Activated CD8-positive, alpha-beta memory T cell treated with anti-CD3 and anti-CD28 coated beads, Interleukin-2, amount 50 U/mL, for 24 hours (primary cell): ENCODE measurements at regions not wholly inside any gene's neighbourhood (a gene's known extent, or its start where the extent isn't known, plus 50 kb on each side); places are given as distances from the start of the nearest gene placed in this dataset.

ENCODE experiments used
- DNase-seq: peaks from one replicate; pipeline ENCODE4 v3.0.0-alpha.2; 2020; ENCODE audit errors: extremely low read depth

DNA sequence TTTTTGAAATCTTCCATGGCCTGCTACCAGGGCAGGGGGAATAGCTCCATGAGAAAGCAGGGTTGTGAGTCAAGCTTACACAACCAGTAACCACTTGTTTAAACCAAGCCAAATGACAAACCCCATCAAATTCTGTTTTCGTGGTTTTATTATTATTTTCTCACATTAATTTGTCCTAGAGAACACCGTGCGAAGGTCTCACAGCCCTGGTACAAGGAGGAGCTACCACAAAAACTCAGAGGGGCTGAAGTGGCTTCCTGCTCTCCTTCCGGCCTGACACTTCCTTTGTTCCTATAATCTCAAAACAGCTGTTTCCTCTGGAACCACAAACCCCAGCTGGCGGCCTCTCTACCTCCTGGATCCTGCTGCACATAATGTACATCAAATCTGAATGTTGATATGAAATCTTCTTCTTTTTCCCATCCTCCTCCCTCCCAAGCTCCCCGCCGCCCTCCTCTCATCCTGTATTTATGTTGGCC lies 375.9 kb downstream of the MCTP2 start:
- DNase-seq, result no peak

DNA sequence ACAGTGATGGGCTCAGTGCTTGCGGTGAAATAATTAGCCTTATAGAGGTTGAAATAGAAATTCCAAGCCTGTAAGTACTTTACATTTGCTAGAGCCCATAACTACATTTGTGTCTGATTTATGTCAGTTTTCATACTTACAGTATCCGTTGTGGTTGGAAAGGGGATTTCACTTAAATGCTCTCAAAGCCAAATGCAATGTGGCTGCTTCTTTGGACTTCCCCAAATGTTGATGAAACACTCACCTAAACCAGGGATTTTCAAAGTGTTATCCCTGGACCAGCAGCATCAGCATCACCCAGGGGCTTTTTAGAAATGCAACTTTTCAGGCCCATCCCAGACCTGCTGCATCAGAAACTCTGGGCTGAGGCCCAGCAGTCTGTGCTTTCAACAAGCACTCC lies 378.7 kb downstream of the MCTP2 start:
- DNase-seq, result no peak

DNA sequence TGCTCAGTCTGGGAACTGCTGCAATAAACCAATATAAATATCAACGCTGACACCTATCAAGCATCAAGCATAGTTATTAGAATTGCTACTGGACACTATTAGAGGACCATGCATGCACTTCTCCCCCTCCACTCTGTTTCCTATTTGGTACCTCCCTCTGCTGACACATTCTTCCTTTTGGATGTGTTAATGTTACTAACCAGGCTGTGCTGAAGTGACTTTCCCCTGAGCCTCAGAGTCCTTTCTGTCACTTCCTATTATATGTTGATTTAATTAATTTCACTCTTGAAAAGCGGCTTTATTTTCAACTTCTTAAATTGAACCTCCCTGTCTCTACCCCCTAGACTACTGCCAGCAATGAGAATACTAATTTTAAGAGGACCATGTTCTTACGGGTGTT lies 379.1 kb downstream of the MCTP2 start:
- DNase-seq, result no peak

DNA sequence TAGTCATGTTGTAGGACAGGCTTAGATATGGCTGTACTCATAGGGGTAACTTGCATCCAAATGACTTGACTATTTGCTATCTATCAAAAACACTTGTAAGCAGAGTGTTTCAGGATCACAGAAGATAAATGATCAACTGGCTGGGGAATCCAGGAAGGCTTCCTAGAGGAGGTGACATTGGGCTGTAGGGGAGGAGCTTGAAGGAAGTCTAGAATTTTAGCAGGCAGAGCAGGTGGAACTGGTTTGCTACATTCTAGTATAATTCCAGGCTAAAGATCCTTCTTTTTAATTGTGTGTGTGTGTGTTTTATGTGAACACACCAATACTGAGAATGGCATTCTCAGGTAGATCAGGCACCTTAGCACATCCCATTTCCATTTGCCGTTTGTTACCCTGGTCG lies 380.3 kb downstream of the MCTP2 start:
- no peak for DNase-seq

DNA sequence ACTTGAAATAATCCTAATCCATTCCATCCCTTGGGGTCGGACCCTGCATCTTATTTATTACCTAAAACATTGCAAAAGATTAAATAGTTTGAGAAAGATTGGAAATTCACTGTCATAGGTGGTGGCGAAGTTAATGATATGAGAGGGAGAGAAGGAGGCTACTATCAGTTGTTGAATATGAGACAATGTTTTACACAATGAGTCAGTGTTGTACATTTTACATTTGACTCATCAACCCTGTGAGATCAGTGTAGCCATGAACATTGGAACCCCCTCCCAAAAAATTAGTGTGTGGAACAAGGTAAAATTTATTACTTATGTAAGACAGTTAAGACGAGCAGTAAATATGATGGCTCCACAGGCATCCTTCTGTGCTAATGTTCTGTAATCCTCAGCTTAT lies 384.3 kb downstream of the MCTP2 start:
- no peak for DNase-seq

DNA sequence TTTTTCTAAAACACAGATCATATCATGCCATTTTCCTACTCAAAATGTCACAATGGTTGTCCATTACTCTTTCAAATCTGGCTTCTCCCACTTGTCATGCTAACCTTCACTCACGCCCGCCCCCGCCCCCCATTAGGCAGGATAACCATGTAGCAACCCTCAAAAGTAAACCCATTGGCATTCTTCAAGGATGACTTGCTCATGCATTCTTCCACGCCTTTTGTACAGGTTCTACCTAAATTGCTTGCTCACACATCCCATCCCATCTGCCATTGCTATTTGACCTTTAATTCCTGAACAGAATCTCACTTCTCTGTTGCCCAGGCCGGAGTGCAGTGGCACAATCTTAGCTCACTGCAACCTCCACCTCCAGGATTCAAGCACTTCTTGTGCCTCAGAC lies 389.3 kb downstream of the MCTP2 start:
- DNase-seq, result no peak

DNA sequence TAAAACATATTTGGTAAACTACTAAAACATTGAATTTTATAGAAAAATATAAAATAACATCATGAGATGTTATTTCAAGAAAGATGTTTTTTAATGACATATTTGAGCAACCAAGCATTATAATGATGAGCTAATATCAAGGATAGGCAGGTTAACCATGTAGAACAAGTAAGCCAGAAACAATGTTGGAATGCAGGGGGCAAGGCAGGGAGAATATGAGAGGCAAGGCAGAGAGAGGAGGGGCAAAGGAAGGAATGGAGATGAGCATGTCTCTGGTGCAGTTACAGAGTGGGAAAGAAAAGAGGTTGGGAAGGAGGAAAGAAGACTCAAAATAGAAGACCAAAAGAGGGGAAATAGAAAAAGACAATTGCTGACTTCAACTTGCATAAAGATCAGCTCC lies 390.4 kb downstream of the MCTP2 start:
- DNase-seq, result no peak

DNA sequence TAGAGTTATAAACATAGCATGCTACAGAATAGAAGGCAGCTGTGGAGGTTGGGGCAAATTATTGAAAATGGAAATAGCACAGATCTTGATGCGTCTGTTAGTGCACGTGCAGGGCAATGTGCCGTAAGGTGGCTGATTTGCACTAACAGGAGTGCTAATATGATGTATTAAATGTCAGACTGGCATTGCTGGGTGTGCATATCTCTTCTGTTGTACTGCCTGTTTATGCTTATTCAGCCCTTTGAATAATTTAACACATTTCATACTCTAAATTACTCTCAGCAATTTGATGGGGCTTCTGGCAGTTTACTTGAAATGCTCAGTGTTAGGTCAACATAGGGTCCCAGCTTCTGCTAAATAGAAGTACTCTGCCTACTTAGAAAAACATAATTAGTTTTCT lies 395.6 kb downstream of the MCTP2 start:
- DNase-seq, result no peak

DNA sequence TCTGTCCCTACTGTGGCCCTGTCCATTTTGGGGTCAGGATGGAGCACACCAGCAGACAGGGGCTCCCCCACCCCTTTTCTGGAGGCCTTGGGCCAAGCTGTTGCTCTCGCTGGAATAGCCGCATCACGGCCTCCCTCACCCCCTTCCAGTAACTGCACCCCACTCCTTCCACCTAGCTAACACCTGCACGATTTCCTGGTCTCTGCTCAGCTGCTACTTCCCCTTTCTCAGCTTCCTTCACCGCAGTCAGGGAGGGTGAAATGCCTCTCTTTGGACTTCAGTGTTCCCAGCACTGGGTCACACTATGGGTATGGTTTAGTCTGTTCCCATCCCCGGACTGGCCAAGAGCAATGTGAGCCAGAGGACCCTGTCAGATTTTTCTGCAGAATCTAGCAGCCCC lies 400.2 kb downstream of the MCTP2 start:
- DNase-seq, result no peak

DNA sequence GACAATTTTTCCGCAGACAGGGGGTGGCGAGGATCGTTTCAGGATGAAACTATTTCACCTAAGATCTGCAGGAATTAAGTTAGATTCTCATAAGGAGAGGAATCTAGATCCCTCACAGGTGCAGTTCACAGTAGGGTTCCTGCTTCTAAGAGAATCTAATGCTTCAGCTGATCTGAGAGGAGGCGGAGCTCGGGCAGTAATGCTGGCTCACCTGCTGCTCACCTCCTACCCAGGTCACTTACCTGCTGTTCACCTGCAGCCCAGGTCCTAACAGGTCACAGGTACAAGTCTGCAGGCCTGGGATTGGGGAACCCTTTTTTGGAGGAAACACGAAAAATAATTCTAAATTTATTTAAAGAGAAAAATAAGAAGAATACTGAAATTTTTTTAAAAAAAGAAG lies 406.8 kb downstream of the MCTP2 start:
- no peak for DNase-seq

DNA sequence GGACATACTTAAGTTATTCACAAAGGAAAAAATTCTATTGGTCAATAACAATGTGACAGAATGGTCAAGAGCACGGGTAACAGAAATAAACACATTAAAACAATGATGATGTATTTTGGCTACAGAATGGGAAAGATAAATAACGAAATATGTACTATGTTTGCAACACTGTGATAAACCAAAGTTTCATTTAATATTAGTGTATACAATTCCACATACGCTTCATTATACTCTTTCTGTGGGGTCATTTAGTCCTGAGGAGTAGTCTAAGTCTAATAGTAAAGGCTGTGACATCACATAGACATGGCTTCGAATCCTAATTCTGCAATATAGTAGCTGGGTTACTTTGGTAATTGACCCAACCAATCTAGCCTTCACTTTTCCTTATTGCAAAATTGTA lies 408.3 kb downstream of the MCTP2 start:
- DNase-seq, result no peak

DNA sequence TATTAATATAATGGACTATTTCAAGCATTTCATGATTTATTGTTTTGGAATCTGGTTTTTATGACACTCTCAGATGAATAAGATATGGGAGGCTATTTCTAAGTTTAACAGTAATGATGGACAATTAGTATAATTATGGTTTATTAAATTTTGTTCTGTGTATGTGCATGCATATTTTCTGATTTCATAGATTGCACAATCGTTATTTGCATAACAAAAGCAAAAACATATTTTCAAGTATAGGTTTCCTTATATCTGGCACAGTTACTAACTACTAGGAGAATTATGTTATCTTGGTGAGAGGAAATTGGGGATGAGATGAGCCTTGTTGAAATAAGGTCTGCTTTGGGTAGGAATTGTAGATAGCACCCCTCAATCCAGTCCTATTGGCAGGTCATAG lies 413.1 kb downstream of the MCTP2 start:
- DNase-seq, result no peak

DNA sequence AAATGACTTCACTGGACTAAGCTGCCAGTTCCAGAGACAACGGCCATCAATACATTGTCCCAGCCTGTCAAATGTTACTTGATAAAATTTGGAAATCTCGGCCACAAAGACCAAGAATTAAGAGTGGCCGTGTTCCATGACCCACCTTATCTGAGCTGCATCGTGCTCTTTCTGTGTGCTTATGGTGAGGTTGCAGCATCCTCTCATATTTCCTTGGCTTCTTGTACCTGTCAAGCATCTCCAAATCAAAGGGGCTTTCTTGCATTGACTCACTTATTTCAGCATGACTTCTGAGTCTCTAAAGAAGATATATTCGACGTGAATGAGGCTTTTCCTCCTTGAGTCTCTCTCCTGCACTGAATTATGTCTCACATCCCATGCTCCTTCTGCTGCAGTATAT lies 421.7 kb downstream of the MCTP2 start:
- DNase-seq, result no peak

DNA sequence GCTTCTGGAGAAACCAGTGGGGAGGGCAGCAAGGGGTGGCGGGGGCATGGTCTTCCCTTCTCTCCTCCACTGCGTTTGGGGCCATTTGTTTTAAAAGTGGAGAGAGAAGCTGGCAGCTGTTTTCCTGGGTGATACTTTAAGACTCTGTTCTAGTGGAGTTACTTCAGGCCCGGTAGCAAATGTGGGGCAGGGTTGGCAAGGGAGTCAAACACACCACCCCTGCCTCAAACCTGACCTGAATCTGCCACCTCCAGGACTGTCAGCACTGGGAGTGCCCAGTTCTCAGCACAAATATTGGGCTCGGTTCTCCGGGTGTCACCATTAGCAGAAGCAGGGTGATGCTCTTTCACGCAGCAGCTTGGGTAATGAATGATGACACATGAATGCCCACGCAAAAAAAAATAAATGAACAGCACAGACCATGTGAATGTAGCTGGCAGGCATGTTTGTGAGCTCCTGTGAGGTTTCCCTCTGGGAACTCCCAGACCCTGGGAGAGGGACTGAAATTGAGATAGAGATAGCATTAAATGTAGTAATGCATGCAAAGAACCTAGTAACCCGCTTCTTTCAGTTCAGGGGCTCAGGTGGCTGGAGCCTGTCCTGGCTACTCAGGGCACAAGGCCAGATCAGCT lies 424.0 kb downstream of the MCTP2 start:
- no peak for DNase-seq

DNA sequence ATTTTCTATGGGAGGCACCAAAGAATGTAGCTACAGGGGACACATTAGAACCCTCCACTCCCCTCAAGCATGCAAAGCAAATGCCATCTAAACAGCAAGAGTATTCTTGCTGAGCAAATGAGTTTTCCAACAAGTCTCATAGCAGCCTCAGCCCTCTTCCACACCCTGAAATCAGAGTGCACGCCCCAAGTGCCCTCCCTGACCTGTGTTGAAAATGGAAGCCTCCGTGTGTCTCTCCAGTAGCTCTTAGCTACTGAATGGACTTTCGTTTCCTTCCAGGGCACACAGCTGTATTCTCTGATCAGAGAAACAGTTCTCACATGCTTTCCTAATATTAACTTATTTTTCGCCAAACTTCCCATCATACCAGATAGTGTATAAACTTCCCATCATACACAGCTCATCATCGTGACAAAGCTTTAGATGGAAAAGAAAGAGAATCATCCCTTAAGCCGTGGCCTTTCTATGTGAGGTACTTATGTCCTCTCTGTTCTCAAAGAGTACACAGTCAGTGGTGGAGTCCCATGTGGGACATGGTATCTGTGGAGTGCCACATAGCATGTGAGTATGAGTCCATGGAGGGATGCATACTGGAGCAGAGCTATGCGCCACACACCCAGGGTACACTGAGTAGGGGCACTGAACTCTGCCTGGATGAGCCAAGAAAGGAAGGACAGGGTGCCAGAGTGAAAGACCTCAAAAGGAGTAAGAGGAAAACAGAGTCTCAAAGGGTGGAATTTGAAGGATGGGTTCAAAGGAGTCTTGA lies 434.5 kb downstream of the MCTP2 start:
- no peak for DNase-seq

DNA sequence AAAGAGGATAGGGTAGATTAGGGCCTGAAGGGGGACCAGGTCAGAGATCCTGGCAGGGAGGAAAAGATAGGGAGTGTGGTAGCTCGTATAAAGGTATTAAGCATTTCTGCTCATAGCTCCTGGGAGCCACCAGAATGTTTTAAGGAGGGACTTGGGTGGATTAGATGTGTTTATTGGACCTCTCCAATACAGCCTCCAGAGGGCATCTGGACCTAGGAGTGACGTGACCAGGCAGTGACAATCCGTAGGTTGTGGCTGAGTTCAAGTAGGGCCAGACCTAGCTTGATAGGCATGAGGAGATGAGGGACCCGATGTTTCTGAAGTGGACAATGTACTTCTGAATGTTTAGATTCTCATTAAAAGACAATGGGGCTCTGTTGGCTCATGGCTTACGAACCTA lies 435.2 kb downstream of the MCTP2 start:
- DNase-seq, result no peak

DNA sequence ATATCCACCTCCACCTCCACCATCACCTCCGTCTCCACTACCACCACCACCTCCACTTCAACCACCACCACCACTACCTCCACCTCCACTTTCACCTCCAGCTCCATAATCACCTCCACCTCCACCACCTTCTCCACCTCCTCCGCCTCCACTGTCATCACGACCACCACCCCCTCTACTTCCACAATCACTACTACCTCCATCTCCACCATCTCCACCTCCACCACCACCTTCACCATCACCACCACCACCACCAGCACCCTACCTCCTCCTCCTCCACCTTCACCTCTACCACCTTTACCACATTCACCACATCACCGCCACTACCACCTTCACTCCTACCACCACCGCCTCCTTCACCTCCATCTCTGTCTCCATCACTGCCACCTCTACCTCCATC lies 435.7 kb downstream of the MCTP2 start:
- DNase-seq, result no peak

DNA sequence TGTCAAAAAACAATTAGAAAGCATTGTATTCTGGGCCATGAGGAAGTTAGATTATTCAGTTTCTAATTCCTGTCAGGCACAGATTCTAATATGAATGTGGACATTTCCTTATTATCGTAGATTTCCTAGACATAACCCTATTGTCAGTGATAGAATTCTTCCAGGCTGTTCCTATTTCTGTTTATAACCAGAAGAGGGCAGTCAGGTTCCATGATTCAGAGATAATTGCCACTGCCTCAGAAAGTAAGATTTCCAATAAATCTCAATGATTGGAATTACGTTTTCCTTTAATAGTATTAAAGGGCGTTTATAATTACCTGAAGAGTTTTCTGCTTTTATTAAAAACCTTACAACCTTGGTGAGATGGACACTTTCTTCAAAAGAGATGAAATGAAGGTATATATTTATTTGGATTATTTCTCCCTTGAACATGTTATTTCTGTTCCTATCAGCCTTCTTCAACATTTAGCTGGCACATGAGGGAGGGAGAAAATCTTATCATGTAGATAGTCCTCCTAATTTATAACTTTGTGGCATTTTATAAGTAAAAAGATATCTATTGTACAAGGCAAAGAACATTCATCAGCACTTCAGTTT lies 439.2 kb downstream of the MCTP2 start:
- no peak for DNase-seq

DNA sequence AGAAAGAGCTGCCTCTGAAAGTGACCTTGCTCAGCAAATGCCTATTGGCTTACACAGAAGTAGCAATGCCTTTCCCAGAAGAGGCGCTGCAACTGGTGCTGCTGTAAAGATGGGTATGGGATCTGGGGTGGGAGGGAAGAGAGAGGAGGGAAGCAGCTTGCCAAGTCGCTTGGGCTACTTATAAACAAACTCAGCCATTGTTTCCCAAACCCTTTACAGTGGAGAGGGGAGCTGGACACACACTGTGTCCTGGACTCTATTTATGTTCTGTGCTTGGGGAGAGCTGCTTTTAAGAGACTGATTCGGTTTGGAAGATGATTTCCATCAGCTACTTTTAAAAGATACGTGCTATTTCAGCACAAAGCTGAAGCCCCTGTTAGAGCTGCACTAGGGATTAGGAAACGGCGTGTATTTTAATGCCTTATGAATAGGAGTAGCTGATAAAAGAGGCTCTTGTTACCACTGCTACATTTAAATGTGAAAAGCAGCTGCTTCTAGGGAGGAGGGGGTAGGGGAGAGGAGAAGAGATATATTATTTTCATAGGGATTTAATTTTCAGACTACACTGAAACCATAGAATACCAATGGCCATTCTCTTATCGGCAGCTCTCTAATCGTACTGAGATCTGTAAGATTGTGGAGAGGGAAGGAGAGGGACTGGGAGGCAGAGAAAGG lies 440.6 kb downstream of the MCTP2 start:
- DNase-seq, result no peak

DNA sequence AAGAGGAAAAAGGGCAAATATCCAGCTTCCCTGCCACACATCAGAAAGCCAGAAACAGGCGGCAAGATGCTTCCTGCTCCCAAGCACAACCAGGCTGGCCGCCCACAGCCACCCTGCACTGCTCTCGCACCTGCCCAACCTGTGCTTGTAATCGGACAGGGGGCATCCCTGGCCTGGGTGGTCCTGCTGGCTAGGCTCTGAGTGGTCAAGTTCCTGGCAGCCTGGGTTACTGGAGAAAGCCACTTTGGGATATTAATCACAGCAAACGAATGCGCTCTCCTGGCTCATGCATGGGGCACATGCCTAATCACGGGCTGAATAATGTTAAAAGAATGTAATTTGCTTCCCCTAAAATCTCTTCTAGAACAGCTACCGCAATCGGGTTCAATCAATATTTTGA lies 442.4 kb downstream of the MCTP2 start:
- DNase-seq, result no peak

DNA sequence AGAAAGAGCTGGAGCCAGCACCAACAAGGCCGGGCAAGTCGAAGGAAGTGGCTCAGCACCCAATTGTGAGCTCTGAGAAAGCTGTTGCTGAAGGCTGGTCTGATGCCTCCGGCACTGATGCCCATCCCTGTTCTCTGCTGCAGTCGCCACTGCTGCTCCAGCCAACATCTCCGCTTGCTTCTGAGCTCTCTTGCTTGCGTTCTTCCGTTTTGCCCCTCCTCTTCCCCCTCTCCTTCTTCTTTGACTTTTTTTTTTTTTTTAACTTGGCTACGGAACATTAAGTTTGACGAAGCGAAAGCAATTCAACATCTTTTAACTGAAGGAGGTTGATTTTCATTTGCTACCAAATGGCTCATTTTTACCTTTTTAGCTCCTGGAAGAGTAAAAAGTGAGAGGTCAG lies 442.9 kb downstream of the MCTP2 start:
- DNase-seq, result no peak

DNA sequence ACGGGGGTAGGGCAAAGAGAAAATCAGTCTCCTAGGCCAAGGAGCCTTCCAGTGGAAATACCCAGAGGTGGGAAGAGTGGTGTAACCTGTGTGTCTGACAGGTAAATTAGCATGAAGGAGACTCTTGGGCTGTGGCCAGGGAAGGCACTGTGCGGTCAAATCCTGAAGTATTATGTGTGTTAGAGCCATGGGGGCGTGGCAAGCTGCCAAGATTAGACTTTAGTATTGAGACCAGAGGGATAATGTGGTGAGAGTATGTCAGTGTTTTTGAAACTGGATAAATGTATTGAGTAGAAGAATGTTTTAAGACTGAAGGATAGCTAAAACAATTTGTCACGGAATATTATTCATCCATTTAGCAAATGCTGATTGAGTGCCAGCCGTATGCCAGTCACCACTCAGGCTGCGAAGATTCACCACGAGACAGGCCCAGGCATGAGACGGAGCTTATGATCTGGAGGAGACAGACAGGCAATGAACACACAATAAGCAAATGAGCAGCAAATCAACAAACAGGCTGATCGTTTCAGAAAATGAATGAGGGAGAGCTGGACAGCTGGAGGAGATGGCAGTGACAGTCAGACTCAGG lies 445.9 kb downstream of the MCTP2 start:
- DNase-seq, result no peak
